ENCODE measurements at regions not wholly inside any gene's neighbourhood (a gene's known extent, or its start where the extent isn't known, plus 50 kb on each side); places are given as distances from the start of the nearest gene placed in this dataset.

DNA sequence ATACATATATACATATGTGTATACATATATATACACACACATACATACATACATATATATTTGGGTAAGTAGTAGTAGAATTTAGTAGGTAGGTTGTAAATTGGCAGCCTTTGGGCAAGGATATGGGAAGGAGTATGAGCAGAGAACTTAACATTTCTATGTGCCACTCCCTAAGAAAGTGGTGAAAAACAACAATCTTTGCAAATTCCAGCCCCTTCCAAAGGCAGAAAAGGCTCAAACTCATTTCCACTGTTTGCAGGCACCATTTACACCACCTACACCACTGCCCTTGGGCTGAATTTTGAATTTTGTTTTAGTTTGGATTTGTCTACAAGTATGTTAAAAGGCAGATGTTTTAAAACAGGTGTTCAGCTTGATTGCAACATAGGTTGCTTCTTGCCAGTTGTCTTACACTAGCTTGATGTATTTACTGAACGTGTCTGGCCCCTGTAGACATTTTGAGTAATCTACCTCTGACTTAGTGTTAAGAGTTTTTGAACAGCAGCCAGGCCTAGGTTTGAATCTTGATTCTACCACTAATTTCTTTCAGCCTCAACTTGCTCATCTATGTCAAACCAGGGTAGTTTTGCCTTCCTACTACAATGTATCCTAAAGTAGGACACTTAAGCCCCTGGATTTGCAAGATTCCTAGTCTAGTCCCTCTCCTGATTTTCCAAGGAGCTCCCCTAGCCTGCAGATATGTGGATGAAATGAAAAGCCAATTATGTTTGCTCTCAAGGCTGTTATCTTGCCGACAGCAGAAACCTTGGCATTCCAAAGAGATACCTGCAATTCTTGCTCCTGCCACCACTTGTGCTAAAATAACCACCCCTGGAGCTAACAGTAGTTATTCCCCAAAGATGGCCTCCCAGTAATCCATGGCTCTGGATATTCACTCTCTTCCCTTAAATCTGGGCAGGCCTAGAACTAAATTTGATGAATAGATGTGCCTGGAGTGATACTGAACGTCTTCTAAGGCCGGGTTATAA lies 156.2 kb upstream of the SLC44A1 start:
- Mint-ChIP-seq H3K4me3 (no peak overlapping the region), H3K4me1 (ENCODE audit: low read depth) (no peaks in the 10 kb centered on the region), H3K9me3 (no peaks in the 10 kb centered on the region), H3K27ac (no peak overlapping the region), H3K36me3 (ENCODE audit: low read depth) (no peaks in the 10 kb centered on the region), H3K27me3 (no peaks in the 10 kb centered on the region)
- ChIA-PET POLR2A (no interaction called here), CTCF (no interaction called here)
- H3K27me3 ChIP-seq (ENCODE audit: control insufficient read depth in 1 of 2, insufficient read depth in 2 of 2, low read length in 2 of 2), result no peaks in the 10 kb centered on the region
- H3K36me3 ChIP-seq (ENCODE audit: insufficient read depth, low read length), result no peaks in the 10 kb centered on the region
- H3K4me3 ChIP-seq (ENCODE audit: low read length), result no peak overlapping the region
- intact Hi-C loops (cut with DNase I, micrococcal nuclease), result no loop called here
- H3K27ac ChIP-seq (ENCODE audit: low read depth in 1 of 2, low read length in 2 of 2), result no peak overlapping the region
- ATAC-seq (ENCODE audit: poor library complexity) (no peak), DNase-seq (no peak)
- H3K4me1 ChIP-seq (ENCODE audit: insufficient read depth, low read length), result no peaks in the 10 kb centered on the region
- no peaks in the 10 kb centered on the region for H3K9me3 ChIP-seq (ENCODE audit: control insufficient read depth in 1 of 2, insufficient read depth in 1 of 2, low read length in 2 of 2)
- TF ChIP-seq, protein P1, sequence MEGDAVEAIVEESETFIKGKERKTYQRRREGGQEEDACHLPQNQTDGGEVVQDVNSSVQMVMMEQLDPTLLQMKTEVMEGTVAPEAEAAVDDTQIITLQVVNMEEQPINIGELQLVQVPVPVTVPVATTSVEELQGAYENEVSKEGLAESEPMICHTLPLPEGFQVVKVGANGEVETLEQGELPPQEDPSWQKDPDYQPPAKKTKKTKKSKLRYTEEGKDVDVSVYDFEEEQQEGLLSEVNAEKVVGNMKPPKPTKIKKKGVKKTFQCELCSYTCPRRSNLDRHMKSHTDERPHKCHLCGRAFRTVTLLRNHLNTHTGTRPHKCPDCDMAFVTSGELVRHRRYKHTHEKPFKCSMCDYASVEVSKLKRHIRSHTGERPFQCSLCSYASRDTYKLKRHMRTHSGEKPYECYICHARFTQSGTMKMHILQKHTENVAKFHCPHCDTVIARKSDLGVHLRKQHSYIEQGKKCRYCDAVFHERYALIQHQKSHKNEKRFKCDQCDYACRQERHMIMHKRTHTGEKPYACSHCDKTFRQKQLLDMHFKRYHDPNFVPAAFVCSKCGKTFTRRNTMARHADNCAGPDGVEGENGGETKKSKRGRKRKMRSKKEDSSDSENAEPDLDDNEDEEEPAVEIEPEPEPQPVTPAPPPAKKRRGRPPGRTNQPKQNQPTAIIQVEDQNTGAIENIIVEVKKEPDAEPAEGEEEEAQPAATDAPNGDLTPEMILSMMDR (IDR thresholded peaks at IDR 0.05), result no peak

DNA sequence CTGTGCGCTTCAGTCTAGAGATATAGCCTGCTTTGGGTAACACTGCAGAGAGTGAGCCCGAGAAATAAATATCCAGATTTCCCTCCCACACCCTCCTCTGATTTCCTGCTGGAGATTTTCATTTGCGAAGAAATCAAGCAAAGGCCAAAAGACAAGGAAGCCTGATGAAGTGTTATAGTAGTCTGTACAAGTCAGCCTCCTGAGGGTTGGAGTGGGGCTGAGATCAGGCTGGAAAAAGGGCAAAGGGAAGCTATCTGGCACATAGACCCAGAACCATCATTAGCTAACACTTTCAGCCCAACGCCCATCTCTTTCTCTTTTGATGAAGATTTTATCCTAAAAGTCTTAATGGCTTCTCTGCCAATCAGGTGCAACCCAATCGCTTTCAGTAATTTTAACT lies 154.6 kb upstream of the SLC44A1 start:
- intact Hi-C loops (cut with DNase I, micrococcal nuclease), result loop anchor here in 1 of 2 experiments (10.0 kb wide), 1 partner anchor 65 kb away; no protein-coding TSS in a partner anchor
- ChIA-PET POLR2A (interaction anchor here (1.0 kb wide), 1 partner anchor 12 kb away, joined by 3 read pairs; no protein-coding TSS in a partner anchor), CTCF (no interaction called here)
- Histone ChIP-seq H3K36me3 (ENCODE audit: insufficient read depth, low read length) (no peaks in the 10 kb centered on the region), H3K27ac (ENCODE audit: low read depth in 1 of 2, low read length in 2 of 2) (no peak overlapping the region), H3K27me3 (ENCODE audit: control insufficient read depth in 1 of 2, insufficient read depth in 2 of 2, low read length in 2 of 2) (no peaks in the 10 kb centered on the region), H3K4me1 (ENCODE audit: insufficient read depth, low read length) (no peaks in the 10 kb centered on the region), H3K9me3 (ENCODE audit: control insufficient read depth in 1 of 2, insufficient read depth in 1 of 2, low read length in 2 of 2) (no peaks in the 10 kb centered on the region), H3K4me3 (ENCODE audit: low read length) (no peak overlapping the region)
- no peaks in the 10 kb centered on the region for H3K27me3 Mint-ChIP-seq
- H3K27ac Mint-ChIP-seq, result no peak overlapping the region
- DNase-seq (no peak), ATAC-seq (ENCODE audit: poor library complexity) (no peak)
- no peaks in the 10 kb centered on the region for H3K36me3 Mint-ChIP-seq (ENCODE audit: low read depth)
- H3K4me3 Mint-ChIP-seq, result no peak overlapping the region
- no peaks in the 10 kb centered on the region for H3K4me1 Mint-ChIP-seq (ENCODE audit: low read depth)
- H3K9me3 Mint-ChIP-seq, result no peaks in the 10 kb centered on the region
- TF ChIP-seq, protein P1 (IDR thresholded peaks at IDR 0.05), result no peak

DNA sequence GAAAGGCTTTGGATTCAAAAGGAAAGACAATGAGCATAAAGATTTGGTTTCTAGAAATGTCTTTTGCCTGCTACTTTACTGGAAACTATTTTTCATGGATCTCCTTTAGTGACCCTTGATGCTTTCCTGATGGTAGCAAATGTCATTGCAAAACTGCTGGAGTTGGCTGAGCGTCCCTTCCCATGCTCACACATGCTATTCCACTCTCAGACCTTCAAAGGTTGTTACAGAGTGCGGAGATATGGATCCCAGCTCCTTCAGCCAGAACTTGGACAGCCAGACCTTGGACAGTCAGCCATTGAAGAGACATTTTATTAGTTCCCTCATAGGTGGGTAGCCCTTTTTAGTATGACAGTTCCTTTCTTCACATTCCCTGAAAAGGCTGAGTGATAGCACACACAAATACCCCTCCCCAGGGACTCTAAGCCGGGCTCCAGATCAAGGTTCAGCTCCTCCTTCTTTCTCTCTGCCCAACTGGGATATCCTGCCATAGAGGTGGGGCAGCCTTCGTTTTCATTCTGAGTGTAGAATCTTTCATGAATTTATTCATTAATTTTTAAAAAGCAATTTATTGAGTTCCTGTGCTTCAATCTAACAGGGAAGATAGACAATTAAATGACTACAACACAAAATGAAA lies 153.3 kb upstream of the SLC44A1 start:
- no peak overlapping the region for H3K4me3 Mint-ChIP-seq
- H3K4me3 ChIP-seq (ENCODE audit: low read length), result no peak overlapping the region
- H3K4me1 ChIP-seq (ENCODE audit: insufficient read depth, low read length), result no peaks in the 10 kb centered on the region
- DNase-seq, result no peak
- H3K27me3 Mint-ChIP-seq, result no peaks in the 10 kb centered on the region
- H3K36me3 Mint-ChIP-seq (ENCODE audit: low read depth), result no peaks in the 10 kb centered on the region
- H3K9me3 Mint-ChIP-seq, result no peaks in the 10 kb centered on the region
- H3K4me1 Mint-ChIP-seq (ENCODE audit: low read depth), result no peaks in the 10 kb centered on the region
- H3K27ac Mint-ChIP-seq, result no peak overlapping the region
- H3K36me3 ChIP-seq (ENCODE audit: insufficient read depth, low read length), result no peaks in the 10 kb centered on the region
- intact Hi-C loops (cut with DNase I, micrococcal nuclease), result loop anchor here in 1 of 2 experiments (10.0 kb wide), 1 partner anchor 64 kb away; no protein-coding TSS in a partner anchor
- no peaks in the 10 kb centered on the region for H3K9me3 ChIP-seq (ENCODE audit: control insufficient read depth in 1 of 2, insufficient read depth in 1 of 2, low read length in 2 of 2)
- ChIA-PET CTCF (no interaction called here), POLR2A (no interaction called here)
- no peak overlapping the region for H3K27ac ChIP-seq (ENCODE audit: low read depth in 1 of 2, low read length in 2 of 2)
- no peaks in the 10 kb centered on the region for H3K27me3 ChIP-seq (ENCODE audit: control insufficient read depth in 1 of 2, insufficient read depth in 2 of 2, low read length in 2 of 2)
- no peak for ATAC-seq (ENCODE audit: poor library complexity)
- TF ChIP-seq, protein P1 (IDR thresholded peaks at IDR 0.05), result no peak
